Stomach (tissue), 4 donors: ENCODE measurements at regions not wholly inside any gene's neighbourhood (a gene's known extent, or its start where the extent isn't known, plus 50 kb on each side); places are given as distances from the start of the nearest gene placed in this dataset.

ENCODE experiments used
- EP300 ChIP-seq: sonication (generic); formaldehyde crosslinking; IDR thresholded peaks from one replicate; pipeline ENCODE4 v1.6.1; 2017; ENCODE audit warnings: antibody characterized with exemption
- POLR2A ChIP-seq, 4 donors: fragments of 450-650 bp; IDR thresholded peaks; one replicate each; pipeline ENCODE4 v1.6.1; 2016; ENCODE audit warnings: antibody characterized with exemption in 4 of 4, control low read depth in 2 of 4, mild to moderate bottlenecking in 1 of 4, moderate library complexity in 1 of 4
- TF ChIP-seq, protein P1 (sequence below), 7 experiments: fragments of 450-650 bp in 4 of 7; fragments of 200-600 bp in 3 of 7; sonication (generic) in 3 of 7; IDR thresholded peaks; one replicate each; pipeline ENCODE4 v1.5.1; 2016 to 2019; ENCODE audit warnings: antibody characterized with exemption in 7 of 7, control low read depth in 2 of 7, mild to moderate bottlenecking in 1 of 7

DNA sequence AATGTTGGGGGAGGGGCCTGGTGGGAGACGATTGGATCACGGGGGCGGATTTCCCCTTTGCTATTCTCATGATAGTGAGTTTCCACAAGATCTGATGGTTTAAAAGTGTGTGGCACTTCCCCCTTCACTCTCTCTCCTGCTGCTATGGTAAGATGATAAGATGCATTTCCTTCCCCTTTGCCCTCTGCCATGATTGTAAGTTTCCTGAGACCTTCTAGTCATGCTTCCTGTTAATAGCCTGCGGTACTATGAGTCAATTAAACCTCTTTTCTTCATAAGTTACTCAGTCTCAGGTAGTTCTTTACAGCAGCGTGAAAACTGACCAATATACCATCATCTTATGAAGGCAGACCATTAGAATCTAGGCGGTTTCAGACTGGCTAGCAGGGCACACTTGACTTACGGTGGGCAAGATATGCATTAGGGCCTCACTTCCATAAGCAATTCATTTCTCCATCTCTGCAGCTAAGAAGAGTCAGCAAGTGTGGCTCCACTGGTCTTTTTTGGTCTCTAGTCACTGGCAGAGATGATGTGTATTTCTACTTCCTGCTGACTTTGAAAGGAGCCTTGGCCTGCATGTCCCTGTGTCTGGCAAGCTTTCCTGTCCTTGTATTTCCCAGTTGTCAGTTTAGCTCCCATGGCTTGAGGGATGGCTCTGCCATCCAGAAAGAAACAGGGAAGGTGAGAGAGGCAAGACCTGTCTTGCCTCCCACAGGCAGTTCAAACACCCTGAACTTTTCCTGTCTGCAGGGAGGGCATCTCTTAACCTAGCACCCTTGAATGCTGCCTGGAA, 109.0 kb upstream of the ADAMTS9 start:
- TF ChIP-seq, protein P1, sequence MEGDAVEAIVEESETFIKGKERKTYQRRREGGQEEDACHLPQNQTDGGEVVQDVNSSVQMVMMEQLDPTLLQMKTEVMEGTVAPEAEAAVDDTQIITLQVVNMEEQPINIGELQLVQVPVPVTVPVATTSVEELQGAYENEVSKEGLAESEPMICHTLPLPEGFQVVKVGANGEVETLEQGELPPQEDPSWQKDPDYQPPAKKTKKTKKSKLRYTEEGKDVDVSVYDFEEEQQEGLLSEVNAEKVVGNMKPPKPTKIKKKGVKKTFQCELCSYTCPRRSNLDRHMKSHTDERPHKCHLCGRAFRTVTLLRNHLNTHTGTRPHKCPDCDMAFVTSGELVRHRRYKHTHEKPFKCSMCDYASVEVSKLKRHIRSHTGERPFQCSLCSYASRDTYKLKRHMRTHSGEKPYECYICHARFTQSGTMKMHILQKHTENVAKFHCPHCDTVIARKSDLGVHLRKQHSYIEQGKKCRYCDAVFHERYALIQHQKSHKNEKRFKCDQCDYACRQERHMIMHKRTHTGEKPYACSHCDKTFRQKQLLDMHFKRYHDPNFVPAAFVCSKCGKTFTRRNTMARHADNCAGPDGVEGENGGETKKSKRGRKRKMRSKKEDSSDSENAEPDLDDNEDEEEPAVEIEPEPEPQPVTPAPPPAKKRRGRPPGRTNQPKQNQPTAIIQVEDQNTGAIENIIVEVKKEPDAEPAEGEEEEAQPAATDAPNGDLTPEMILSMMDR (IDR thresholded peaks at IDR 0.05), result no peak
- TF ChIP-seq EP300, result no peak
- TF ChIP-seq POLR2A (IDR thresholded peaks at IDR 0.05), result no peak
